NCI-H82 treated with DMSO at 0.1 percent for 48 hours (cell line): ENCODE measurements at regions not wholly inside any gene's neighbourhood (a gene's known extent, or its start where the extent isn't known, plus 50 kb on each side); places are given as distances from the start of the nearest gene placed in this dataset.

ENCODE experiments used
- DNase-seq: peaks from one replicate; lab custom pipeline; 2025; ENCODE audit not compliant: unreplicated experiment; lab: John Stamatoyannopoulos, UW

- no peak for DNase-seq
Measured at GRCh38 chr10:43885842-43886241, 237.2 kb upstream of the ZNF32 start.

GRCh38 chr10:43885252-43885651, 236.6 kb upstream of the ZNF32 start:
- no peak for DNase-seq

- no peak for DNase-seq
Measured at GRCh38 chr10:43884501-43885105, 235.9 kb upstream of the ZNF32 start.

- no peak for DNase-seq
Measured at GRCh38 chr10:43882711-43883110, 234.0 kb upstream of the ZNF32 start.

GRCh38 chr10:43881657-43882056, 233.0 kb upstream of the ZNF32 start:
- DNase-seq: no peak

- no peak for DNase-seq
Measured at GRCh38 chr10:43880160-43880559, 231.5 kb upstream of the ZNF32 start.

GRCh38 chr10:43879742-43880141, 231.1 kb upstream of the ZNF32 start:
- no peak for DNase-seq

GRCh38 chr10:43879162-43879561, 230.5 kb upstream of the ZNF32 start:
- DNase-seq: no peak

GRCh38 chr10:43878386-43878785, 229.7 kb upstream of the ZNF32 start:
- no peak for DNase-seq

- DNase-seq: no peak
Measured at GRCh38 chr10:43876976-43877375, 228.3 kb upstream of the ZNF32 start.

- DNase-seq: no peak
Measured at GRCh38 chr10:43874984-43875383, 226.3 kb upstream of the ZNF32 start.

- DNase-seq: no peak
Measured at GRCh38 chr10:43873717-43874116, 225.0 kb upstream of the ZNF32 start.

- DNase-seq: no peak
Measured at GRCh38 chr10:43872644-43873043, 224.0 kb upstream of the ZNF32 start.

- no peak for DNase-seq
Measured at GRCh38 chr10:43871545-43871944, 222.9 kb upstream of the ZNF32 start.

GRCh38 chr10:43870968-43871439, 222.3 kb upstream of the ZNF32 start:
- no peak for DNase-seq

GRCh38 chr10:43869669-43870322, 221.1 kb upstream of the ZNF32 start:
- no peak for DNase-seq

GRCh38 chr10:43868952-43869351, 220.3 kb upstream of the ZNF32 start:
- DNase-seq: no peak

GRCh38 chr10:43867667-43868565, 219.2 kb upstream of the ZNF32 start:
- DNase-seq: no peak

GRCh38 chr10:43867113-43867512, 218.4 kb upstream of the ZNF32 start:
- DNase-seq: no peak

- no peak for DNase-seq
Measured at GRCh38 chr10:43866712-43867111, 218.0 kb upstream of the ZNF32 start.

- no peak for DNase-seq
Measured at GRCh38 chr10:43865265-43866135, 216.8 kb upstream of the ZNF32 start.
